HL-60 (cell line): ENCODE measurements at regions not wholly inside any gene's neighbourhood (a gene's known extent, or its start where the extent isn't known, plus 50 kb on each side); places are given as distances from the start of the nearest gene placed in this dataset.

Experiments used
- DNase-seq, 2 experiments: peaks; one replicate each; pipeline ENCODE4 v3.0.0-alpha.2; 2010 to 2020; ENCODE audit warnings: low read depth in 1 of 2, low spot score in 1 of 2
- H3K27ac ChIP-seq: fragments of 250-450 bp; sonication (Bioruptor Pico); replicated peaks from 2 replicates; pipeline ENCODE4 v1.5.1; 2020; ENCODE audit warnings: mild to moderate bottlenecking, moderate library complexity
- H3K27me3 ChIP-seq: fragments of 250-450 bp; sonication (Bioruptor Pico); 2 replicates; pipeline ENCODE4 v1.5.1; 2021; ENCODE audit warnings: mild to moderate bottlenecking, moderate library complexity; ENCODE audit not compliant: insufficient read depth, poor library complexity, severe bottlenecking
- H3K4me3 ChIP-seq: replicated peaks from 2 replicates; pipeline ENCODE4 v1.5.1; 2011; ENCODE audit warnings: mild to moderate bottlenecking, control low read depth, low read length; ENCODE audit not compliant: insufficient read depth
- CTCF ChIP-seq: IDR thresholded peaks from one replicate; pipeline ENCODE4 v1.5.1; 2011; ENCODE audit warnings: low read length, control low read depth, inconsistent platforms; ENCODE audit not compliant: insufficient read depth
- GABPA ChIP-seq: IDR thresholded peaks from 2 replicates; pipeline ENCODE4 v1.6.1; 2012; ENCODE audit warnings: low read depth
- POLR2AphosphoS5 ChIP-seq: IDR thresholded peaks from 2 replicates; pipeline ENCODE4 v1.6.1; 2012; ENCODE audit warnings: low read depth
- REST ChIP-seq: IDR thresholded peaks from 2 replicates; pipeline ENCODE4 v1.6.1; 2012; ENCODE audit warnings: low read depth; ENCODE audit not compliant: insufficient replicate concordance
- SPI1 ChIP-seq: IDR thresholded peaks from 2 replicates; pipeline ENCODE4 v1.6.1; 2012; ENCODE audit warnings: low read depth, mild to moderate bottlenecking, borderline replicate concordance

GRCh38 chr3:127384717-127385539 lies 97.1 kb upstream of the PRR20G start:
- no peak overlapping the region for H3K4me3 ChIP-seq
- no peak overlapping the region for H3K27ac ChIP-seq
- peaks cover 2% of the 10 kb centered on the region for H3K27me3 ChIP-seq
- TF ChIP-seq CTCF (no peak), REST (no peak), SPI1 (no peak), POLR2AphosphoS5 (no peak), GABPA (no peak)
- no peak for DNase-seq

GRCh38 chr3:127383656-127384179 lies 95.9 kb upstream of the PRR20G start:
- Histone ChIP-seq H3K27ac (no peak overlapping the region), H3K27me3 (peaks cover 2% of the 10 kb centered on the region), H3K4me3 (no peak overlapping the region)
- no peak for TF ChIP-seq GABPA
- no peak for TF ChIP-seq POLR2AphosphoS5
- no peak for TF ChIP-seq CTCF
- TF ChIP-seq REST, result no peak
- TF ChIP-seq SPI1, result no peak
- DNase-seq, result no peak

- H3K4me3 ChIP-seq, result no peak overlapping the region
- H3K27ac ChIP-seq, result no peak overlapping the region
- DNase-seq, result no peak
- peaks cover 2% of the 10 kb centered on the region for H3K27me3 ChIP-seq
- TF ChIP-seq CTCF (no peak), POLR2AphosphoS5 (no peak), SPI1 (no peak), REST (no peak)
Observed at GRCh38 chr3:127377801-127378655, 90.2 kb upstream of the PRR20G start.
